ENCODE measurements at regions not wholly inside any gene's neighbourhood (a gene's known extent, or its start where the extent isn't known, plus 50 kb on each side); places are given as distances from the start of the nearest gene placed in this dataset.
"Not testable (repeated sequence)": the region's sequence is repeated elsewhere in the genome, so short reads cannot be mapped to it uniquely, and the experiment has no call there.

GRCh38 chr6:90368601-90369000 is 72.0 kb upstream of the BACH2 start:
- no peak for DNase-seq

- DNase-seq = no peak
Observed at GRCh38 chr6:90368001-90368400, 71.4 kb upstream of the BACH2 start.

GRCh38 chr6:90365565-90366219 is 69.0 kb upstream of the BACH2 start:
- DNase-seq = no peak

- no peak for DNase-seq
Observed at GRCh38 chr6:90365002-90365401, 68.4 kb upstream of the BACH2 start.

GRCh38 chr6:90364286-90364685 is 67.6 kb upstream of the BACH2 start:
- no peak for DNase-seq

- no peak for DNase-seq
Observed at GRCh38 chr6:90362318-90362717, 65.7 kb upstream of the BACH2 start.

GRCh38 chr6:90361174-90361573 is 64.5 kb upstream of the BACH2 start:
- DNase-seq = no peak

GRCh38 chr6:90358036-90358770 is 61.6 kb upstream of the BACH2 start:
- not testable (repeated sequence) for DNase-seq

GRCh38 chr6:90356012-90356421 is 59.4 kb upstream of the BACH2 start:
- DNase-seq = no peak

- no peak for DNase-seq
Observed at GRCh38 chr6:90354961-90355360, 58.3 kb upstream of the BACH2 start.

GRCh38 chr6:90351696-90352095 is 55.1 kb upstream of the BACH2 start:
- DNase-seq = no peak

- no peak for DNase-seq
Observed at GRCh38 chr6:90350689-90351554, 54.3 kb upstream of the BACH2 start.

GRCh38 chr6:90347411-90347851 is 50.8 kb upstream of the BACH2 start:
- no peak for DNase-seq

- no peak for DNase-seq
Observed at GRCh38 chr6:90346729-90347128, 50.1 kb upstream of the BACH2 start.

All from T1000 (cell line).